AG04449 (cell line): ENCODE measurements at regions not wholly inside any gene's neighbourhood (a gene's known extent, or its start where the extent isn't known, plus 50 kb on each side); places are given as distances from the start of the nearest gene placed in this dataset.
"Not testable (repeated sequence)": the region's sequence is repeated elsewhere in the genome, so short reads cannot be mapped to it uniquely, and the experiment has no call there.

Experiments used
- CTCF ChIA-PET: fragments of 350-600 bp; formaldehyde crosslinking; extraction: SDS; loops from one replicate; lab custom pipeline; 2021; ENCODE audit warnings: antibody characterized with exemption; lab: Yijun Ruan, JAX
- POLR2A ChIA-PET: fragments of 400-600, 350-600 bp; formaldehyde crosslinking; extraction: SDS; loops from one replicate; lab custom pipeline; 2020; ENCODE audit warnings: antibody characterized with exemption, inconsistent platforms; lab: Yijun Ruan, JAX
- DNase-seq: peaks from one replicate; pipeline ENCODE4 v3.0.0-alpha.2; 2010; ENCODE audit warnings: low read depth, low spot score
- H3K4me3 ChIP-seq: 2 replicates; pipeline ENCODE4 v1.5.1; 2011; ENCODE audit warnings: low read depth, mild to moderate bottlenecking, control low read depth, low read length
- TF ChIP-seq, protein P1 (sequence below): IDR thresholded peaks from one replicate; pipeline ENCODE4 v1.5.1; 2011; ENCODE audit warnings: mild to moderate bottlenecking, moderate library complexity, low read length, control low read depth, inconsistent platforms; ENCODE audit not compliant: insufficient read depth; ENCODE audit errors: missing control alignments

GRCh38 chr1:10880063-10880462, 83.6 kb upstream of the CASZ1 start:
- CTCF ChIA-PET = interaction anchor here (0.9 to 2.4 kb wide), 2 partner anchors 11 to 57 kb away, joined by 4 to 8 read pairs; no protein-coding TSS in a partner anchor
- no peak overlapping the region for H3K4me3 ChIP-seq
- DNase-seq = no peak
- TF ChIP-seq, protein P1, sequence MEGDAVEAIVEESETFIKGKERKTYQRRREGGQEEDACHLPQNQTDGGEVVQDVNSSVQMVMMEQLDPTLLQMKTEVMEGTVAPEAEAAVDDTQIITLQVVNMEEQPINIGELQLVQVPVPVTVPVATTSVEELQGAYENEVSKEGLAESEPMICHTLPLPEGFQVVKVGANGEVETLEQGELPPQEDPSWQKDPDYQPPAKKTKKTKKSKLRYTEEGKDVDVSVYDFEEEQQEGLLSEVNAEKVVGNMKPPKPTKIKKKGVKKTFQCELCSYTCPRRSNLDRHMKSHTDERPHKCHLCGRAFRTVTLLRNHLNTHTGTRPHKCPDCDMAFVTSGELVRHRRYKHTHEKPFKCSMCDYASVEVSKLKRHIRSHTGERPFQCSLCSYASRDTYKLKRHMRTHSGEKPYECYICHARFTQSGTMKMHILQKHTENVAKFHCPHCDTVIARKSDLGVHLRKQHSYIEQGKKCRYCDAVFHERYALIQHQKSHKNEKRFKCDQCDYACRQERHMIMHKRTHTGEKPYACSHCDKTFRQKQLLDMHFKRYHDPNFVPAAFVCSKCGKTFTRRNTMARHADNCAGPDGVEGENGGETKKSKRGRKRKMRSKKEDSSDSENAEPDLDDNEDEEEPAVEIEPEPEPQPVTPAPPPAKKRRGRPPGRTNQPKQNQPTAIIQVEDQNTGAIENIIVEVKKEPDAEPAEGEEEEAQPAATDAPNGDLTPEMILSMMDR = no peak
- POLR2A ChIA-PET = no interaction called here

DNA sequence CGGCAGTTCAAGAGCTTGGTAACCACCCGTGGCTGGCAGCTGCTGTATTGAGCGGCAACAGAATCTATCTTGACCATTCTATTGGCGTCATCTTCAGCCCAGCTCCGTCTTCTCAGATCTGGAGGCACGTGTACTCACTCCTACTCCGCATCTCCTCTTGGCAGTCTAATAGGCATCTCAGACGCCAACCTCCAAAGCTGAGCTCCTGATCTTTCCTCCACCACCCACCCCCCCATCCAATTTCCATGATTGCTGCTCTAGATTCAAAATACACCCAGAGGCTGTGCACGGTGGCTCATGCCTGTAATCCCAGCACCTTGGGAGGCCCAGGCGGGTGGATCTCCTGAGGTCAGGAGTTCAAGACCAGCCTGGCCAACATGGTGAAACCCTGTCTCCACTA, 84.6 kb upstream of the CASZ1 start:
- POLR2A ChIA-PET = no interaction called here
- no peak for DNase-seq
- no peak overlapping the region for H3K4me3 ChIP-seq
- CTCF ChIA-PET = interaction anchor here (2.4 kb wide), 1 partner anchor 12 kb away, joined by 8 read pairs; no protein-coding TSS in a partner anchor
- TF ChIP-seq, protein P1 = no peak

GRCh38 chr1:10882069-10882468, 85.6 kb upstream of the CASZ1 start:
- no peak for DNase-seq
- CTCF ChIA-PET = interaction anchor here (2.2 kb wide), 1 partner anchor 375 kb away, joined by 6 read pairs; no protein-coding TSS in a partner anchor
- H3K4me3 ChIP-seq = no peak overlapping the region
- TF ChIP-seq, protein P1 = no peak
- POLR2A ChIA-PET = no interaction called here

GRCh38 chr1:10887032-10887431, 90.6 kb upstream of the CASZ1 start:
- POLR2A ChIA-PET, DNase-seq, H3K4me3 ChIP-seq: not testable (repeated sequence)
- CTCF ChIA-PET = interaction anchor here (1.2 to 3.6 kb wide), 3 partner anchors 21 to 380 kb away, joined by 3 to 13 read pairs (median 4); no protein-coding TSS in a partner anchor

- CTCF ChIA-PET = interaction anchor here (0.8 to 3.6 kb wide), 3 partner anchors 16 to 381 kb away, joined by 3 to 13 read pairs (median 4); no protein-coding TSS in a partner anchor
- DNase-seq = no peak
- H3K4me3 ChIP-seq = no peak overlapping the region
- TF ChIP-seq, protein P1 = no peak
- POLR2A ChIA-PET = no interaction called here
These were observed 91.8 kb upstream of the CASZ1 start for GRCh38 chr1:10888291-10888690.

GRCh38 chr1:10888791-10889649, 92.6 kb upstream of the CASZ1 start:
- DNase-seq = no peak
- TF ChIP-seq, protein P1 = no peak
- ChIA-PET CTCF (interaction anchor here (1.1 to 3.6 kb wide), 4 partner anchors 9 to 72 kb away, joined by 3 to 13 read pairs (median 6); no protein-coding TSS in a partner anchor), POLR2A (no interaction called here)
- no peak overlapping the region for H3K4me3 ChIP-seq
